ENCODE measurements at regions not wholly inside any gene's neighbourhood (a gene's known extent, or its start where the extent isn't known, plus 50 kb on each side); places are given as distances from the start of the nearest gene placed in this dataset.

DNA sequence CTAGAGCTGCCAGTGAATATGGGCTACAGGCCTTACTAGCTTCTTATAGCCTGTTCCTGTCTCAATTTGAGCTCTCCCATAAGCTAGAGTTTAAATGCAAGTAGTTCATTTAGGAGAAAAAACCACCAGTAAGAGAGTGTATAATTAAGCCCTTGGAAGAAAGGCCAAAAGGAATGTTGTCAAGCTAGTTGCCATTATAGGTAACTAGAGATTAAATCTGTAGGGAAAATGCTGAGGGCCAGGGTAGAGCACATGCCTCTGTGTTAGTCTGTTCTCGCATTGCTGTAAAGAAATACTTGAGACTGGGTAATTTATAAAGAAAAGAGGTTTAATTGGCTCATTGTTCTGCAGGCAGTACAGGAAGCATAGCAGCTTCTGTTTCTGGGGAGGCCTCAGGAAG is 410.2 kb downstream of the MID1IP1 start:
- Histone ChIP-seq H3K4me3 (no peak overlapping the region), H3K27me3 (no peaks in the 10 kb centered on the region), H3K4me1 (no peaks in the 10 kb centered on the region), H3K9me3 (no peaks in the 10 kb centered on the region), H3K27ac (no peak overlapping the region), H3K36me3 (no peaks in the 10 kb centered on the region)
- TF ChIP-seq CTCF (IDR thresholded peaks at IDR 0.05), result no peak
- no peak for TF ChIP-seq POLR2AphosphoS5 (IDR thresholded peaks at IDR 0.05)
- no peak for TF ChIP-seq POLR2A (IDR thresholded peaks at IDR 0.05)
- TF ChIP-seq EP300 (IDR thresholded peaks at IDR 0.05), result no peak
- 96 to 97% methylated on average over 1 of the region's 1 CpG for WGBS, 2 donors
- DNase-seq, result no peak
- intact Hi-C loops (cut with DNase I), result no loop called here

DNA sequence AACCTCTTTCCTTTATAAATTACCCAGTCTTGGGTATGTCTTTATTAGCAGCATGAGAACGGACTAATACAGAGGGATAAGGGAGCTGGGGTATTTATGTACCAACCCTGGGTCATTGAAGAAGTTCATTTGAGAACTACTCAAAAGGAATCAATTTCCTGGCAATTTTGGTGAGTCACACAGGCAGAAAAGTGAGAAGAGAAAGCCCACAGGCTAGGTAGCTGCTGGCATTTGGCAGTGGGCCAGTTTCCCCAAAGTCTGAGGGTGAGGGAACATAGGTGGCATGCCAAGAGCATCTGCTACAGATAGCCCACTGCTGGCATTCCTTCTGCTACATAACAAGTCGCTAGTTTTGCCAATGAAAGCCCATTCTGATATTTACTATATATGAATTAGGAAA is 411.2 kb downstream of the MID1IP1 start:
- no peaks in the 10 kb centered on the region for H3K36me3 ChIP-seq
- H3K27ac ChIP-seq, result no peak overlapping the region
- no peaks in the 10 kb centered on the region for H3K27me3 ChIP-seq
- 90 to 91% methylated on average over 2 of the region's 2 CpGs for WGBS, 2 donors
- H3K9me3 ChIP-seq, result no peaks in the 10 kb centered on the region
- no peak overlapping the region for H3K4me3 ChIP-seq
- TF ChIP-seq CTCF (IDR thresholded peaks at IDR 0.05) (no peak), POLR2AphosphoS5 (IDR thresholded peaks at IDR 0.05) (no peak), EP300 (IDR thresholded peaks at IDR 0.05) (no peak), POLR2A (IDR thresholded peaks at IDR 0.05) (no peak)
- H3K4me1 ChIP-seq, result no peaks in the 10 kb centered on the region
- DNase-seq, result no peak
- intact Hi-C loops (cut with DNase I), result no loop called here

- DNase-seq, result no peak
- WGBS, 2 donors, result 75 to 81% methylated on average over 4 of the region's 4 CpGs
- intact Hi-C loops (cut with DNase I), result no loop called here
Measured at GRCh38 chrX:39214387-39215126, 413.3 kb downstream of the MID1IP1 start.

GRCh38 chrX:39220952-39221351 is 419.7 kb downstream of the MID1IP1 start:
- Histone ChIP-seq H3K9me3 (no peaks in the 10 kb centered on the region), H3K4me1 (no peaks in the 10 kb centered on the region), H3K4me3 (no peak overlapping the region), H3K36me3 (no peaks in the 10 kb centered on the region), H3K27ac (no peak overlapping the region), H3K27me3 (no peaks in the 10 kb centered on the region)
- intact Hi-C loops (cut with DNase I), result no loop called here
- DNase-seq, result no peak
- WGBS, 2 donors, result 82 to 88% methylated on average over 1 of the region's 1 CpG
- TF ChIP-seq CTCF (IDR thresholded peaks at IDR 0.05), result no peak
- TF ChIP-seq POLR2A (IDR thresholded peaks at IDR 0.05), result no peak
- no peak for TF ChIP-seq POLR2AphosphoS5 (IDR thresholded peaks at IDR 0.05)
- TF ChIP-seq EP300 (IDR thresholded peaks at IDR 0.05), result no peak

More at GRCh38 chrX:39214387-39215126, 413.3 kb downstream of the MID1IP1 start:
- Histone ChIP-seq H3K27me3 (no peaks in the 10 kb centered on the region), H3K27ac (no peak overlapping the region), H3K4me1 (no peaks in the 10 kb centered on the region), H3K4me3 (no peak overlapping the region), H3K36me3 (no peaks in the 10 kb centered on the region), H3K9me3 (no peaks in the 10 kb centered on the region)
- TF ChIP-seq POLR2A (IDR thresholded peaks at IDR 0.05) (no peak), CTCF (IDR thresholded peaks at IDR 0.05) (no peak), POLR2AphosphoS5 (IDR thresholded peaks at IDR 0.05) (no peak), EP300 (IDR thresholded peaks at IDR 0.05) (no peak)
